ENCODE measurements at regions not wholly inside any gene's neighbourhood (a gene's known extent, or its start where the extent isn't known, plus 50 kb on each side); places are given as distances from the start of the nearest gene placed in this dataset.

DNA sequence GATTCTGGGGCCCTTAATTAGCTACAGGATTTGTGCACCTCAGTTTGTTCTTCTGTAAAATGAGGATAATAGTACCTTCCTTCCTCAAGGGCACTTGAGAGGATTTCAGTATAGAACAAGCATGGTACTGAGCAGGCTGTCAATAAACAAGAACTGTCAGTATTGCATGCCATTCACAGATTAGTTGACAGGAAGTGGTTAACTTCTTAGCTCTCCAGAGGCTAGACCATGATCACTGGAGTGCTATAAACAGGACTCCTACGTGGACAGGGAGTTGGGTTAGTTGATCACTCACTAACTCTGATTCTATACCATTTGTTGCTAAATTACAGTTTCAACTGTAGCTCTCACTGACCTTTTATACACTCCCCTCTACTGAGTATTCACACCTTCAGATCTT lies 126.2 kb upstream of the DAB1 start:
- Mint-ChIP-seq H3K36me3 (ENCODE audit: low read depth, unreplicated experiment) (no peaks in the 10 kb centered on the region), H3K9me3 (ENCODE audit: unreplicated experiment) (no peaks in the 10 kb centered on the region), H3K27me3 (ENCODE audit: low read depth, unreplicated experiment) (peaks cover 9% of the 10 kb centered on the region), H3K27ac (ENCODE audit: unreplicated experiment) (no peak overlapping the region), H3K4me3 (ENCODE audit: unreplicated experiment) (no peak overlapping the region), H3K4me1 (ENCODE audit: low read depth, unreplicated experiment) (peaks cover 6% of the 10 kb centered on the region)
- TF ChIP-seq, protein P1, sequence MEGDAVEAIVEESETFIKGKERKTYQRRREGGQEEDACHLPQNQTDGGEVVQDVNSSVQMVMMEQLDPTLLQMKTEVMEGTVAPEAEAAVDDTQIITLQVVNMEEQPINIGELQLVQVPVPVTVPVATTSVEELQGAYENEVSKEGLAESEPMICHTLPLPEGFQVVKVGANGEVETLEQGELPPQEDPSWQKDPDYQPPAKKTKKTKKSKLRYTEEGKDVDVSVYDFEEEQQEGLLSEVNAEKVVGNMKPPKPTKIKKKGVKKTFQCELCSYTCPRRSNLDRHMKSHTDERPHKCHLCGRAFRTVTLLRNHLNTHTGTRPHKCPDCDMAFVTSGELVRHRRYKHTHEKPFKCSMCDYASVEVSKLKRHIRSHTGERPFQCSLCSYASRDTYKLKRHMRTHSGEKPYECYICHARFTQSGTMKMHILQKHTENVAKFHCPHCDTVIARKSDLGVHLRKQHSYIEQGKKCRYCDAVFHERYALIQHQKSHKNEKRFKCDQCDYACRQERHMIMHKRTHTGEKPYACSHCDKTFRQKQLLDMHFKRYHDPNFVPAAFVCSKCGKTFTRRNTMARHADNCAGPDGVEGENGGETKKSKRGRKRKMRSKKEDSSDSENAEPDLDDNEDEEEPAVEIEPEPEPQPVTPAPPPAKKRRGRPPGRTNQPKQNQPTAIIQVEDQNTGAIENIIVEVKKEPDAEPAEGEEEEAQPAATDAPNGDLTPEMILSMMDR (IDR thresholded peaks at IDR 0.05; ENCODE audit: insufficient read depth, low read depth, low read length) = no peak
- no peak for TF ChIP-seq EZH2 (IDR thresholded peaks at IDR 0.05; ENCODE audit: insufficient read depth, low read length)
- Histone ChIP-seq H3K27ac (ENCODE audit: low read depth, low read length) (no peak overlapping the region), H3K79me2 (ENCODE audit: insufficient read depth, low read length) (no peaks in the 10 kb centered on the region), H4K20me1 (ENCODE audit: insufficient read depth, low read length) (no peaks in the 10 kb centered on the region), H3K27me3 (ENCODE audit: insufficient read depth, low read length) (no peaks in the 10 kb centered on the region), H3K9me3 (ENCODE audit: insufficient read depth, low read depth, low read length) (no peaks in the 10 kb centered on the region), H3K9ac (ENCODE audit: low read length) (no peak overlapping the region), H3K4me3 (ENCODE audit: insufficient read depth, low read depth, low read length) (no peak overlapping the region), H3K4me1 (ENCODE audit: insufficient read depth, low read length) (no peaks in the 10 kb centered on the region), H3K4me2 (ENCODE audit: low read length) (no peak overlapping the region), H3K36me3 (ENCODE audit: insufficient read depth, low read length) (no peaks in the 10 kb centered on the region), H2AFZ (ENCODE audit: low read depth, low read length) (no peak overlapping the region)
- DNase-seq (ENCODE audit: low read depth) (no peak), FAIRE-seq (no peak)

DNA sequence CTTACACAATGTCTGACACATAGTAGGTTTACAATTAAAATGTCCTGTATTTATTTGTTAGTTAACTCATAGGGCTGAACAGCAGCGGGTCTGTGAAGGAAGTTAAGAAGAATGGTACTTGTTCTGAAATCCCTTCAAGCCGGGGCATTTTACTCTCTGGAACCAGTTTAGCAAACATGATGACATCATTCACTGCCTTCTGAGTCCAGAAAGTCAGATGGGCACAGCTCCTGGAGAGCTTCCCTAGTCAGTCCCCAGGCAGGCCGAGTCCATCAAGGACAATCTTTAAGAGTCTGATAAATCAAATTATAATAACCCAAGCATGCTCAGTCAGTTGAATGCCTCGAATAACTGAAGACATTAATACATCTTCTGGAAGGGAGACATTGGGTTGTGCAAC lies 125.4 kb upstream of the DAB1 start:
- DNase-seq (ENCODE audit: low read depth) = no peak
- Histone ChIP-seq H3K4me2 (ENCODE audit: low read length) (no peak overlapping the region), H3K4me1 (ENCODE audit: insufficient read depth, low read length) (no peaks in the 10 kb centered on the region), H3K27ac (ENCODE audit: low read depth, low read length) (no peak overlapping the region), H3K36me3 (ENCODE audit: insufficient read depth, low read length) (no peaks in the 10 kb centered on the region), H3K9me3 (ENCODE audit: insufficient read depth, low read depth, low read length) (no peaks in the 10 kb centered on the region), H4K20me1 (ENCODE audit: insufficient read depth, low read length) (no peaks in the 10 kb centered on the region), H3K4me3 (ENCODE audit: insufficient read depth, low read depth, low read length) (no peak overlapping the region), H3K79me2 (ENCODE audit: insufficient read depth, low read length) (no peaks in the 10 kb centered on the region), H3K9ac (ENCODE audit: low read length) (no peak overlapping the region), H2AFZ (ENCODE audit: low read depth, low read length) (no peak overlapping the region), H3K27me3 (ENCODE audit: insufficient read depth, low read length) (no peaks in the 10 kb centered on the region)
- peaks cover 9% of the 10 kb centered on the region for H3K27me3 Mint-ChIP-seq (ENCODE audit: low read depth, unreplicated experiment)
- no peak for FAIRE-seq
- no peaks in the 10 kb centered on the region for H3K36me3 Mint-ChIP-seq (ENCODE audit: low read depth, unreplicated experiment)
- no peak overlapping the region for H3K4me3 Mint-ChIP-seq (ENCODE audit: unreplicated experiment)
- H3K9me3 Mint-ChIP-seq (ENCODE audit: unreplicated experiment) = no peaks in the 10 kb centered on the region
- H3K4me1 Mint-ChIP-seq (ENCODE audit: low read depth, unreplicated experiment) = peaks cover 6% of the 10 kb centered on the region
- no peak for TF ChIP-seq EZH2 (IDR thresholded peaks at IDR 0.05; ENCODE audit: insufficient read depth, low read length)
- TF ChIP-seq, protein P1 (IDR thresholded peaks at IDR 0.05; ENCODE audit: insufficient read depth, low read depth, low read length) = no peak
- no peak overlapping the region for H3K27ac Mint-ChIP-seq (ENCODE audit: unreplicated experiment)

GRCh38 chr1:57546549-57547330 lies 122.9 kb upstream of the DAB1 start:
- no peak for TF ChIP-seq EZH2 (IDR thresholded peaks at IDR 0.05; ENCODE audit: insufficient read depth, low read length)
- TF ChIP-seq, protein P1 (IDR thresholded peaks at IDR 0.05; ENCODE audit: insufficient read depth, low read depth, low read length) = no peak
- H3K36me3 ChIP-seq (ENCODE audit: insufficient read depth, low read length) = no peaks in the 10 kb centered on the region
- no peak overlapping the region for H2AFZ ChIP-seq (ENCODE audit: low read depth, low read length)
- no peak overlapping the region for H3K4me2 ChIP-seq (ENCODE audit: low read length)
- no peak overlapping the region for H3K9ac ChIP-seq (ENCODE audit: low read length)
- Mint-ChIP-seq H3K9me3 (ENCODE audit: unreplicated experiment) (no peaks in the 10 kb centered on the region), H3K4me3 (ENCODE audit: unreplicated experiment) (no peak overlapping the region), H3K27ac (ENCODE audit: unreplicated experiment) (no peak overlapping the region), H3K4me1 (ENCODE audit: low read depth, unreplicated experiment) (peaks cover 6% of the 10 kb centered on the region), H3K36me3 (ENCODE audit: low read depth, unreplicated experiment) (no peaks in the 10 kb centered on the region), H3K27me3 (ENCODE audit: low read depth, unreplicated experiment) (peaks cover 2% of the 10 kb centered on the region)
- DNase-seq (ENCODE audit: low read depth) = no peak
- H3K27me3 ChIP-seq (ENCODE audit: insufficient read depth, low read length) = no peaks in the 10 kb centered on the region
- no peaks in the 10 kb centered on the region for H3K4me1 ChIP-seq (ENCODE audit: insufficient read depth, low read length)
- no peaks in the 10 kb centered on the region for H3K79me2 ChIP-seq (ENCODE audit: insufficient read depth, low read length)
- no peak overlapping the region for H3K27ac ChIP-seq (ENCODE audit: low read depth, low read length)
- H3K4me3 ChIP-seq (ENCODE audit: insufficient read depth, low read depth, low read length) = no peak overlapping the region
- FAIRE-seq = no peak
- no peaks in the 10 kb centered on the region for H4K20me1 ChIP-seq (ENCODE audit: insufficient read depth, low read length)
- H3K9me3 ChIP-seq (ENCODE audit: insufficient read depth, low read depth, low read length) = no peaks in the 10 kb centered on the region

All from astrocyte (in vitro differentiated cells and primary cell).